Ishikawa (cell line): ENCODE measurements at regions not wholly inside any gene's neighbourhood (a gene's known extent, or its start where the extent isn't known, plus 50 kb on each side); places are given as distances from the start of the nearest gene placed in this dataset.

ENCODE experiments used
- CEBPB ChIP-seq: IDR thresholded peaks from 2 replicates; pipeline ENCODE4 v1.6.1; 2012
- CREB1 ChIP-seq: IDR thresholded peaks from 2 replicates; pipeline ENCODE4 v1.6.1; 2012; ENCODE audit warnings: low read depth
- EP300 ChIP-seq: IDR thresholded peaks from 2 replicates; pipeline ENCODE4 v1.6.1; 2012; ENCODE audit warnings: borderline replicate concordance
- FOXM1 ChIP-seq: IDR thresholded peaks from 2 replicates; pipeline ENCODE4 v1.6.1; 2012; ENCODE audit warnings: low read depth, borderline replicate concordance
- TAF1 ChIP-seq: IDR thresholded peaks from 2 replicates; pipeline ENCODE4 v1.6.1; 2012; ENCODE audit warnings: low read depth, mild to moderate bottlenecking
- YY1 ChIP-seq: IDR thresholded peaks from 2 replicates; pipeline ENCODE4 v1.6.1; 2012; ENCODE audit warnings: low read depth
- TF ChIP-seq, protein P1 (sequence below): IDR thresholded peaks from 2 replicates; pipeline ENCODE4 v1.6.1; 2012; ENCODE audit warnings: low read depth, mild to moderate bottlenecking

DNA sequence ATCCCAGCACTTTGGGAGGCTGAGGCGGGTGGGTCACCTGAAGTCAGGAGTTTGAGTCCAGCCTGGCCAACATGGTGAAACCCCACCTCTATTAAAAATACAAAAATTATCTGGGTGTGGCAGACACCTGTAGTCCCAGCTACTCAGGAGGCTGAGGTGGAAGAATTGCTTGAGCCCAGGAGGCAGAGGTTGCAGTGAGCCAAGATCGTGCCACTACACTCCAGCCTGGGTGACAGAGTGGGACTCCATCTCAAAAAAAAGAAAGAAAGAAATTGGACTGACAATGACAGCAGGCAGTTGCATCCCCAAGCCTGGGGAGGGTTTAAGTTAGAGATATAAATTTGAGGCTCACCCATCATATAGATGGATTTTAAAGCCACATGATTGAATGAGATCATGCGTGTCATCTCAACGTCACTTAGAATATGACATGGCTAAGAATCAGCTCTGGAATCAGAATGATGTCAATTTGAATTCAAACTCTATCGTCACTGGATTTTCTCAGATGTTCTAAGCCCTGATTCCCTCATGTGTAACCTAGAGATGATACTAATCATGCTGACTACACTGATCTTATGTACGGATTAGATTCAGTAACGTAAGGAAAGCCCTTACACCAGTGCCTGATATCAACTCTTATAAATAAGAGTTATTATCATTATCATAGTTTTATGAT, 534.0 kb upstream of the JARID2 start:
- TF ChIP-seq, protein P1, sequence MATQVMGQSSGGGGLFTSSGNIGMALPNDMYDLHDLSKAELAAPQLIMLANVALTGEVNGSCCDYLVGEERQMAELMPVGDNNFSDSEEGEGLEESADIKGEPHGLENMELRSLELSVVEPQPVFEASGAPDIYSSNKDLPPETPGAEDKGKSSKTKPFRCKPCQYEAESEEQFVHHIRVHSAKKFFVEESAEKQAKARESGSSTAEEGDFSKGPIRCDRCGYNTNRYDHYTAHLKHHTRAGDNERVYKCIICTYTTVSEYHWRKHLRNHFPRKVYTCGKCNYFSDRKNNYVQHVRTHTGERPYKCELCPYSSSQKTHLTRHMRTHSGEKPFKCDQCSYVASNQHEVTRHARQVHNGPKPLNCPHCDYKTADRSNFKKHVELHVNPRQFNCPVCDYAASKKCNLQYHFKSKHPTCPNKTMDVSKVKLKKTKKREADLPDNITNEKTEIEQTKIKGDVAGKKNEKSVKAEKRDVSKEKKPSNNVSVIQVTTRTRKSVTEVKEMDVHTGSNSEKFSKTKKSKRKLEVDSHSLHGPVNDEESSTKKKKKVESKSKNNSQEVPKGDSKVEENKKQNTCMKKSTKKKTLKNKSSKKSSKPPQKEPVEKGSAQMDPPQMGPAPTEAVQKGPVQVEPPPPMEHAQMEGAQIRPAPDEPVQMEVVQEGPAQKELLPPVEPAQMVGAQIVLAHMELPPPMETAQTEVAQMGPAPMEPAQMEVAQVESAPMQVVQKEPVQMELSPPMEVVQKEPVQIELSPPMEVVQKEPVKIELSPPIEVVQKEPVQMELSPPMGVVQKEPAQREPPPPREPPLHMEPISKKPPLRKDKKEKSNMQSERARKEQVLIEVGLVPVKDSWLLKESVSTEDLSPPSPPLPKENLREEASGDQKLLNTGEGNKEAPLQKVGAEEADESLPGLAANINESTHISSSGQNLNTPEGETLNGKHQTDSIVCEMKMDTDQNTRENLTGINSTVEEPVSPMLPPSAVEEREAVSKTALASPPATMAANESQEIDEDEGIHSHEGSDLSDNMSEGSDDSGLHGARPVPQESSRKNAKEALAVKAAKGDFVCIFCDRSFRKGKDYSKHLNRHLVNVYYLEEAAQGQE, result no peak
- TF ChIP-seq EP300, result no peak
- TF ChIP-seq CREB1, result no peak
- no peak for TF ChIP-seq CEBPB
- TF ChIP-seq TAF1, result no peak
- TF ChIP-seq FOXM1, result no peak
- TF ChIP-seq YY1, result no peak
